Psoas muscle (tissue), 7 donors: ENCODE measurements at regions not wholly inside any gene's neighbourhood (a gene's known extent, or its start where the extent isn't known, plus 50 kb on each side); places are given as distances from the start of the nearest gene placed in this dataset.

Experiments used
- ATAC-seq, 4 donors: fragments of 200-7000 bp; cut with Tn5 transposase; one replicate each; pipeline ENCODE4 v1.9.1; 2020; ENCODE audit warnings: moderate library complexity in 3 of 4, mild to moderate bottlenecking in 2 of 4
- DNase-seq, 2 donors: peaks; one replicate each; pipeline ENCODE4 v3.0.0-alpha.2; 2020
- H3K27ac ChIP-seq: fragments of 200-600 bp; one replicate; pipeline ENCODE4 v1.8.0; 2022
- H3K27me3 ChIP-seq, 3 donors: fragments of 200-600 bp in 1 of 3; one replicate each; pipeline versions ENCODE4 v1.6.1 to v1.8.0; 2013 to 2022; ENCODE audit warnings: low read length in 2 of 3, mild to moderate bottlenecking in 2 of 3, moderate library complexity in 1 of 3; ENCODE audit not compliant: insufficient read depth in 3 of 3
- H3K36me3 ChIP-seq, 2 donors: fragments of 200-600 bp in 1 of 2; one replicate each; pipeline versions ENCODE4 v1.6.1 to v1.8.0; 2013 to 2022; ENCODE audit warnings: low read depth in 1 of 2, mild to moderate bottlenecking in 1 of 2, moderate library complexity in 1 of 2; ENCODE audit not compliant: insufficient read depth in 1 of 2
- H3K4me1 ChIP-seq: fragments of 200-600 bp; one replicate; pipeline ENCODE4 v1.8.0; 2022
- H3K4me3 ChIP-seq: fragments of 200-600 bp; one replicate; pipeline ENCODE4 v1.8.0; 2022; ENCODE audit warnings: mild to moderate bottlenecking
- H3K9me3 ChIP-seq: fragments of 200-600 bp; one replicate; pipeline ENCODE4 v1.8.0; 2022
- WGBS, 3 donors: extraction: QIAGEN DNeasy Blood & Tissue Kit; methylation state at CpG; one replicate each; pipeline versions ENCODE4 v1.1.6 to v1.1.7; 2013; 5-methylcytosine and 5-hydroxymethylcytosine counted together
- intact Hi-C, 2 donors: fragments of 100-400 bp; cut with DNase I; formaldehyde crosslinking; loops; one replicate each; pipeline versions ENCODE4 v1.11.0 to v1.14.2; 2022
- TF ChIP-seq, protein P1 (sequence below): fragments of 200-600 bp; IDR thresholded peaks from one replicate; pipeline ENCODE4 v1.8.0; 2022; ENCODE audit warnings: antibody characterized with exemption
- donor health status: healthy with polysubstance abuse.
- donor health status: DM: no; HTN: no; CAD: no; lungs with moderate emphysema.
- donor health status: Bipolar disorder and iron deficiency.
- donor health status: healthy.
- donor health status: DM: yes; HTN: yes; CAD: no.
- donor health status: DM: no; HTN: no; CAD: no.
- donor health status: DM: yes; HTN: yes; CAD: no.

DNA sequence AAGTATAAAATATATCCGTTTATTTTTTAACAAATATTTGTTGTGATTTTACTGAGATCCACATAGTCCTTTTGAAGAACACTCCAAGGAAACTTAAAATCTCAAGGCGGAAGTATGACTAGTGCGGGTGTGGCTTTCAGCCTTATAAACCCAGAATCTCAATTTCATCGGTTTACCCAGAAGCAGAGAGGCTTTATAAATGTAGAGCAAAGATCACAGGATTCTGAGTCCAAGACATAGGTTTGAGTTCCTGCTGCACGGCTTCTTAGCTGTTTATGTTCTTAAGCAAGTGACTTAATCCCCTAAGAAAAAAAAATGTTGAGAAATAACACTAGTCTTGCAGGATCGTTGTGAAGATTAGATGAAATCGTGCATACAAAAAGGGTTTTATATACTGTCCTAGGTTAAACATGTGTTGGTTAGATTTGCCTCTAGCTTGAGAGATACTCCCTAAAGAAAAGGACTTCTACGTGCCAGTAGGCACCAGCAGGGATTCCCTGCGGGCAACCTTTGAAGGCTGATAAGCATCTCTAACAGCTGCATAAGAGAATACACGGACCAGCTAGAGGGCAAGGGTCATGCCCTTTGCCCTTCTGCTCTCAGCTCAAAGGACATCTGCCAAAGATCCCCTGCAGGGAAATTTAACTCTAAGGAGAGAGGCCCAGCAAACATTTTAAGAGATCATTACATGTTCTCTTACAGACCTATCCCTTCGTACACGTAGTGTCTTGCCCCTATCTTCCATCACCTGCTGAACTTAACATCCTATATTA is 130.4 kb upstream of the MIR17HG start:
- Histone ChIP-seq H3K27me3 (no peaks in the 10 kb centered on the region), H3K4me3 (no peak overlapping the region), H3K4me1 (no peaks in the 10 kb centered on the region), H3K36me3 (no peaks in the 10 kb centered on the region), H3K9me3 (no peaks in the 10 kb centered on the region), H3K27ac (no peak overlapping the region)
- 37 to 40% (median 38%) methylated on average over 12 of the region's 12 CpGs for WGBS, 3 donors
- intact Hi-C loops: no loop called here
- TF ChIP-seq, protein P1, sequence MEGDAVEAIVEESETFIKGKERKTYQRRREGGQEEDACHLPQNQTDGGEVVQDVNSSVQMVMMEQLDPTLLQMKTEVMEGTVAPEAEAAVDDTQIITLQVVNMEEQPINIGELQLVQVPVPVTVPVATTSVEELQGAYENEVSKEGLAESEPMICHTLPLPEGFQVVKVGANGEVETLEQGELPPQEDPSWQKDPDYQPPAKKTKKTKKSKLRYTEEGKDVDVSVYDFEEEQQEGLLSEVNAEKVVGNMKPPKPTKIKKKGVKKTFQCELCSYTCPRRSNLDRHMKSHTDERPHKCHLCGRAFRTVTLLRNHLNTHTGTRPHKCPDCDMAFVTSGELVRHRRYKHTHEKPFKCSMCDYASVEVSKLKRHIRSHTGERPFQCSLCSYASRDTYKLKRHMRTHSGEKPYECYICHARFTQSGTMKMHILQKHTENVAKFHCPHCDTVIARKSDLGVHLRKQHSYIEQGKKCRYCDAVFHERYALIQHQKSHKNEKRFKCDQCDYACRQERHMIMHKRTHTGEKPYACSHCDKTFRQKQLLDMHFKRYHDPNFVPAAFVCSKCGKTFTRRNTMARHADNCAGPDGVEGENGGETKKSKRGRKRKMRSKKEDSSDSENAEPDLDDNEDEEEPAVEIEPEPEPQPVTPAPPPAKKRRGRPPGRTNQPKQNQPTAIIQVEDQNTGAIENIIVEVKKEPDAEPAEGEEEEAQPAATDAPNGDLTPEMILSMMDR: no peak
- ATAC-seq (no peak), DNase-seq (no peak)

DNA sequence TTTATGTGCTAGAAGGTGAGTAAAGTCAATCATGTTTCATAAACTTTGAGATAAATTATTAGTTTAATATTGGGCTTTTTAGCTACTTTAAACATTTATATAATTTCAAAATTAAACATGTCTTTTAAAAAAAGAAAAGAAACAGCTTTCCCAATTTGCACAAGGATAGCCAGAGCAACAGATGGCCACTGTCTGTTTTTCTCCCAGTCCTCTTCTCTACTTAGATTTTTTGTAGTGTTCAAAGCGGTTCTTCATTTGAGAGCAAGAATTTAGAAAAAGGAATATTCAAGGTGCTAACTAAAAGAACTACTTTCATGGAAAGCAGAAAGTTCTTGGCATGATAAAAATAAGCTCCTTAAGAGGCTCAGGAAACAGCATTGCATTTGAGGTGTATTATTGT is 128.3 kb upstream of the MIR17HG start:
- WGBS, 3 donors: 81 to 91% (median 85%) methylated on average over 1 of the region's 1 CpG
- TF ChIP-seq, protein P1: no peak

DNA sequence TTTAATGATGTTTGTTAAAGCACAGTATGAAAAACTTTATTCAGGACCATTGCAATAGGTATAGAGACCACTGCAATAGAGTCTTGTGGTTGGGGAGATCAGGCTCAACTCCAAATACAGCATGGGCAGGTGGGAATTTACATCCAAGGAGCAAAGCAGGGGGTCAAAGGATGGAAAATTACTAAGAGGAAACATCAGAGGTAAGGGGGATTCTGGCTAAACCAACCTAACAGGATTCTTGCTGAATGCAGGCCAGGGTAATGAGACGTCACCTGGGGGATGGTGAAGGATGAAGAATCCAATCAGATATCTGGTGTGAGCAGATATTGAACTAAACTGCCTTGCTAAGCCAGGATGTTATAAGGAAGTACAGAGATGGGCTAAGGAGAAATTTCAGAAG is 126.6 kb upstream of the MIR17HG start:
- ATAC-seq (no peak), DNase-seq (no peak)
- H3K27ac ChIP-seq: no peak overlapping the region
- H3K4me1 ChIP-seq: no peaks in the 10 kb centered on the region
- WGBS, 3 donors: 75 to 77% (median 75%) methylated on average over 1 of the region's 1 CpG
- H3K36me3 ChIP-seq: no peaks in the 10 kb centered on the region
- H3K4me3 ChIP-seq: no peak overlapping the region
- TF ChIP-seq, protein P1: no peak
- H3K27me3 ChIP-seq: no peaks in the 10 kb centered on the region
- intact Hi-C loops: no loop called here
- H3K9me3 ChIP-seq: no peaks in the 10 kb centered on the region

More for the DNA sequence above, 128.3 kb upstream of the MIR17HG start:
- Histone ChIP-seq H3K9me3 (no peaks in the 10 kb centered on the region), H3K27ac (no peak overlapping the region), H3K27me3 (no peaks in the 10 kb centered on the region), H3K4me1 (no peaks in the 10 kb centered on the region), H3K36me3 (no peaks in the 10 kb centered on the region), H3K4me3 (no peak overlapping the region)
- intact Hi-C loops: no loop called here
- DNase-seq (no peak), ATAC-seq (no peak)

DNA sequence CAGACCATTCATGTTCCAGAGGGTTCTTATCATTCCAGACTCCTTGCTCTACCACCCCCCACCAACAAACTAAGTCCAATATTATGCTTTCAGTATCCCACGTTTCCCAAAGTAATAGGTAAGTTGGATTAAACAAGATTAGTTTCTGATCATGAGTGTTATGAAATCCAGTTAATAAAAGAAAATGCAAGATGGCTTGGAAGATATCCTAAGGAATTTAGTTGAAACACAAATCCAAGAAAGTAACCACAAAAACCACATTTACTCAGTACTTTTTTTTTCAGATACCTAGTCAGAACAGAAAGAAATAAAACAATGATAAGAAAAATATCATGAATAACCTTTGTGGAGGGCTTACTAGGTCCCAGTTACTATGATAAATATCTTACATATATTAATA is 119.4 kb upstream of the MIR17HG start:
- intact Hi-C loops: no loop called here
- Histone ChIP-seq H3K4me3 (no peak overlapping the region), H3K9me3 (no peaks in the 10 kb centered on the region), H3K27ac (no peak overlapping the region), H3K27me3 (no peaks in the 10 kb centered on the region), H3K4me1 (no peaks in the 10 kb centered on the region), H3K36me3 (no peaks in the 10 kb centered on the region)
- DNase-seq (no peak), ATAC-seq (no peak)
- 65 to 67% (median 66%) methylated on average over 1 of the region's 1 CpG for WGBS, 3 donors
- TF ChIP-seq, protein P1: no peak

DNA sequence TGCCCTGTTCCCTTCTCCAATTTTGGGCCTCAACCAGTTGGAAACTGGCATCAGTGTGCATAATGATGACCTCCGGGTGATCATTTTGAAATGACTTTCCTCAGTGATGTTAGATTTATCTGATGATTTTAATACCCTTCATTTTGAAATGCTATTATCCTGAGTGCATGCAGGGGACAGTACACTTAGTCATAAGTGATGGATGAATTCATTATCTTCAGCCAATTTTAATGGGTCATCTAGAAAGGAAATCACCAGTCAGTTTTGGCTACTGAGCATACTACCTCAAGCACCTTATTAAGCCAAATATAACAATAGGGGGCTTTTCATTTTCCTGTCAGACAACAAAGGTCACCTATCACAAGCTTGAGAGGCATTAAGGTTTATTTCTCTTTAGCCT is 118.5 kb upstream of the MIR17HG start:
- Histone ChIP-seq H3K27me3 (no peaks in the 10 kb centered on the region), H3K4me1 (no peaks in the 10 kb centered on the region), H3K4me3 (no peak overlapping the region), H3K9me3 (no peaks in the 10 kb centered on the region), H3K27ac (no peak overlapping the region), H3K36me3 (no peaks in the 10 kb centered on the region)
- TF ChIP-seq, protein P1: no peak
- no peak for DNase-seq
- no peak for ATAC-seq
- intact Hi-C loops: no loop called here
- 76 to 82% (median 77%) methylated on average over 1 of the region's 1 CpG for WGBS, 3 donors
